H1 (cell line): ENCODE measurements at regions not wholly inside any gene's neighbourhood (a gene's known extent, or its start where the extent isn't known, plus 50 kb on each side); places are given as distances from the start of the nearest gene placed in this dataset.

Source experiments
- CTCF ChIA-PET: fragments of 300-600 bp; sonication (Branson Sonifier 250); formaldehyde crosslinking; loops from one replicate; lab custom pipeline; 2021; ENCODE audit not compliant: partially characterized antibody; lab: Charles Lee
- POLR2A ChIA-PET: fragments of 300-600 bp; sonication (Branson Sonifier 250); formaldehyde crosslinking; loops from one replicate; lab custom pipeline; 2021; ENCODE audit warnings: inconsistent platforms; ENCODE audit not compliant: partially characterized antibody; lab: Charles Lee
- DNase-seq, 2 experiments: peaks; one replicate each; pipeline versions ENCODE4 v3.0.0 to v3.0.0-alpha.2; 2010 to 2022; ENCODE audit warnings: low spot score in 2 of 2, low read depth in 1 of 2, mixed read lengths in 1 of 2
- FAIRE-seq: peaks from 2 replicates; lab custom pipeline; 2011; peaks lifted over from hg19 to GRCh38; lab: Jason Lieb, UNC
- H2AFZ ChIP-seq: 2 replicates; pipeline ENCODE4 v1.8.1; 2012; ENCODE audit warnings: low read length, inconsistent platforms
- H2AK5ac ChIP-seq: 2 replicates; pipeline ENCODE4 v1.6.1; 2013; ENCODE audit warnings: low read depth, low read length
- H2BK120ac ChIP-seq: replicated peaks from 2 replicates; pipeline ENCODE3; 2013; ENCODE audit warnings: low read depth, low read length, inconsistent platforms
- H2BK12ac ChIP-seq: 2 replicates; pipeline ENCODE4 v1.6.1; 2013; ENCODE audit warnings: low read depth, low read length
- H2BK15ac ChIP-seq: 2 replicates; pipeline ENCODE4 v1.6.1; 2013; ENCODE audit warnings: low read length
- H2BK20ac ChIP-seq: 2 replicates; pipeline ENCODE4 v1.6.1; 2013; ENCODE audit warnings: low read length
- H2BK5ac ChIP-seq: 2 replicates; pipeline ENCODE4 v1.6.1; 2013; ENCODE audit warnings: low read depth, low read length
- H3K14ac ChIP-seq: 2 replicates; pipeline ENCODE4 v1.6.1; 2013; ENCODE audit warnings: inconsistent platforms; ENCODE audit not compliant: insufficient read length
- H3K18ac ChIP-seq: 2 replicates; pipeline ENCODE4 v1.6.1; 2013; ENCODE audit warnings: low read length; ENCODE audit errors: extremely low read depth
- H3K23ac ChIP-seq: 2 replicates; pipeline ENCODE4 v1.6.1; 2013; ENCODE audit warnings: inconsistent platforms; ENCODE audit not compliant: insufficient read length
- H3K23me2 ChIP-seq: 2 replicates; pipeline ENCODE4 v1.6.1; 2013; ENCODE audit warnings: low read depth, low read length
- H3K27ac ChIP-seq: 2 replicates; pipeline ENCODE4 v1.6.1; 2011; ENCODE audit warnings: low read depth, low read length, inconsistent platforms
- H3K27me3 ChIP-seq, 4 experiments: replicated peaks in 1 of 4; 1 replicate in 1 of 4; 2 replicates in 3 of 4; pipeline versions ENCODE4 v1.6.1 to v1.8.1; 2011 to 2013; ENCODE audit warnings: low read length in 3 of 4, mild to moderate bottlenecking in 3 of 4, inconsistent platforms in 2 of 4, mixed read lengths in 2 of 4, moderate library complexity in 1 of 4; ENCODE audit not compliant: control insufficient read depth in 3 of 4, insufficient read depth in 3 of 4; ENCODE audit errors: extremely low read depth in 1 of 4
- H3K36me3 ChIP-seq, 4 experiments: 2 replicates each; pipeline versions ENCODE4 v1.6.1 to v1.8.1; 2011 to 2013; ENCODE audit warnings: mild to moderate bottlenecking in 4 of 4, low read length in 3 of 4, moderate library complexity in 2 of 4, control low read depth in 1 of 4, inconsistent platforms in 1 of 4; ENCODE audit not compliant: insufficient read depth in 4 of 4, control insufficient read depth in 2 of 4
- H3K4ac ChIP-seq: replicated peaks from 2 replicates; pipeline ENCODE3; 2013; ENCODE audit warnings: low read length, low read depth, mixed read lengths, inconsistent platforms; ENCODE audit not compliant: insufficient read length
- H3K4me1 ChIP-seq, 4 experiments: replicated peaks in 1 of 4; 1 replicate in 1 of 4; 2 replicates in 3 of 4; pipeline versions ENCODE4 v1.6.1 to v1.8.1; 2011 to 2013; ENCODE audit warnings: low read length in 3 of 4, inconsistent platforms in 2 of 4, mixed read lengths in 1 of 4; ENCODE audit not compliant: insufficient read depth in 4 of 4, control insufficient read depth in 3 of 4
- H3K4me2 ChIP-seq, 2 experiments: 2 replicates each; pipeline versions ENCODE4 v1.6.1 to v1.8.1; 2011 to 2013; ENCODE audit warnings: low read depth in 2 of 2, low read length in 2 of 2, control low read depth in 1 of 2, inconsistent platforms in 1 of 2, mild to moderate bottlenecking in 1 of 2; ENCODE audit not compliant: insufficient read depth in 1 of 2
- H3K4me3 ChIP-seq, 4 experiments: fragments of 200-600, 300-600 bp in 1 of 4; sonication (generic), shearing (Covaris generic), sonication (Bioruptor Twin) in 1 of 4; 2 replicates each; pipeline versions ENCODE4 v1.5.1 to v1.8.1; 2011 to 2016; ENCODE audit warnings: low read length in 4 of 4, low read depth in 3 of 4, control low read depth in 2 of 4, inconsistent platforms in 2 of 4, mild to moderate bottlenecking in 2 of 4, mixed read lengths in 1 of 4, moderate library complexity in 1 of 4; ENCODE audit not compliant: insufficient read depth in 2 of 4; ENCODE audit errors: extremely low read depth in 1 of 4
- H3K56ac ChIP-seq: replicated peaks from 2 replicates; pipeline ENCODE3; 2013; ENCODE audit warnings: low read depth, mild to moderate bottlenecking, mixed read lengths, low read length, inconsistent platforms; ENCODE audit not compliant: insufficient read length
- H3K79me1 ChIP-seq: 2 replicates; pipeline ENCODE4 v1.6.1; 2013; ENCODE audit warnings: low read depth, low read length, control low read depth
- H3K79me2 ChIP-seq, 2 experiments: 2 replicates each; pipeline versions ENCODE4 v1.6.1 to v1.8.1; 2012 to 2013; ENCODE audit warnings: low read length in 2 of 2, mild to moderate bottlenecking in 2 of 2, inconsistent platforms in 1 of 2; ENCODE audit not compliant: insufficient read depth in 2 of 2, control insufficient read depth in 1 of 2
- H3K9ac ChIP-seq, 4 experiments: replicated peaks in 1 of 4; 1 replicate in 1 of 4; 2 replicates in 3 of 4; pipeline versions ENCODE4 v1.6.1 to v1.8.1; 2011 to 2013; ENCODE audit warnings: low read depth in 3 of 4, low read length in 3 of 4, control low read depth in 2 of 4, mild to moderate bottlenecking in 2 of 4, moderate library complexity in 2 of 4, inconsistent platforms in 1 of 4; ENCODE audit errors: extremely low read depth in 1 of 4
- H3K9me3 ChIP-seq, 2 experiments: 2 replicates each; pipeline versions ENCODE4 v1.6.1 to v1.8.1; 2012 to 2013; ENCODE audit warnings: mild to moderate bottlenecking in 2 of 2, moderate library complexity in 2 of 2, control low read depth in 1 of 2, inconsistent platforms in 1 of 2, low read depth in 1 of 2, low read length in 1 of 2, mixed read lengths in 1 of 2; ENCODE audit not compliant: insufficient read depth in 2 of 2
- H4K20me1 ChIP-seq, 2 experiments: replicated peaks in 1 of 2; 2 replicates each; pipeline versions ENCODE3 to v1.8.1; 2011 to 2013; ENCODE audit warnings: inconsistent platforms in 2 of 2, low read length in 2 of 2, mild to moderate bottlenecking in 1 of 2; ENCODE audit not compliant: insufficient read depth in 2 of 2, control insufficient read depth in 1 of 2
- H4K5ac ChIP-seq: 2 replicates; pipeline ENCODE4 v1.6.1; 2013; ENCODE audit warnings: low read length, low read depth, mixed read lengths, inconsistent platforms; ENCODE audit not compliant: insufficient read length
- H4K8ac ChIP-seq: 2 replicates; pipeline ENCODE4 v1.8.0; 2013; ENCODE audit warnings: mild to moderate bottlenecking, moderate library complexity, low read length, inconsistent platforms; ENCODE audit not compliant: insufficient read depth; ENCODE audit errors: extremely low read depth
- H4K91ac ChIP-seq: replicated peaks from 2 replicates; pipeline ENCODE3; 2013; ENCODE audit warnings: low read length, mixed read lengths, inconsistent platforms; ENCODE audit not compliant: insufficient read length
- CHD2 ChIP-seq: IDR thresholded peaks from 2 replicates; pipeline ENCODE4 v1.6.1; 2012; ENCODE audit warnings: low read length, improper control_type of control experiment
- CREB1 ChIP-seq: IDR thresholded peaks from 2 replicates; pipeline ENCODE4 v1.6.1; 2012; ENCODE audit warnings: inconsistent platforms
- HDAC2 ChIP-seq, 2 experiments: fragments of 300-600 bp in 1 of 2; sonication (generic) in 1 of 2; IDR thresholded peaks; 2 replicates each; pipeline ENCODE4 v1.6.1; 2011 to 2012; ENCODE audit warnings: low read depth in 2 of 2, low read length in 2 of 2, mild to moderate bottlenecking in 2 of 2, moderate library complexity in 2 of 2, borderline replicate concordance in 1 of 2, inconsistent platforms in 1 of 2
- MAX ChIP-seq: IDR thresholded peaks from 2 replicates; pipeline ENCODE4 v1.6.1; 2012; ENCODE audit warnings: inconsistent platforms
- SIX5 ChIP-seq: IDR thresholded peaks from 2 replicates; pipeline ENCODE4 v1.6.1; 2011; ENCODE audit warnings: mild to moderate bottlenecking, low read depth, low read length
- WGBS, 2 experiments: shearing (Covaris generic) in 1 of 2; methylation state at CpG; one replicate each; pipeline versions ENCODE4 v1.1.6 to v1.1.7; 2013 to 2015; ENCODE audit warnings: low lambda C conversion rate in 2 of 2, mixed read lengths in 2 of 2, inconsistent platforms in 1 of 2, low coverage in 1 of 2, missing lambda C conversion rate in 1 of 2; ENCODE audit not compliant: insufficient replicate concordance in 2 of 2, insufficient coverage in 1 of 2, insufficient read length in 1 of 2; ENCODE audit errors: extremely low coverage in 1 of 2, missing lambda C conversion rate in 1 of 2; 5-methylcytosine and 5-hydroxymethylcytosine counted together

DNA sequence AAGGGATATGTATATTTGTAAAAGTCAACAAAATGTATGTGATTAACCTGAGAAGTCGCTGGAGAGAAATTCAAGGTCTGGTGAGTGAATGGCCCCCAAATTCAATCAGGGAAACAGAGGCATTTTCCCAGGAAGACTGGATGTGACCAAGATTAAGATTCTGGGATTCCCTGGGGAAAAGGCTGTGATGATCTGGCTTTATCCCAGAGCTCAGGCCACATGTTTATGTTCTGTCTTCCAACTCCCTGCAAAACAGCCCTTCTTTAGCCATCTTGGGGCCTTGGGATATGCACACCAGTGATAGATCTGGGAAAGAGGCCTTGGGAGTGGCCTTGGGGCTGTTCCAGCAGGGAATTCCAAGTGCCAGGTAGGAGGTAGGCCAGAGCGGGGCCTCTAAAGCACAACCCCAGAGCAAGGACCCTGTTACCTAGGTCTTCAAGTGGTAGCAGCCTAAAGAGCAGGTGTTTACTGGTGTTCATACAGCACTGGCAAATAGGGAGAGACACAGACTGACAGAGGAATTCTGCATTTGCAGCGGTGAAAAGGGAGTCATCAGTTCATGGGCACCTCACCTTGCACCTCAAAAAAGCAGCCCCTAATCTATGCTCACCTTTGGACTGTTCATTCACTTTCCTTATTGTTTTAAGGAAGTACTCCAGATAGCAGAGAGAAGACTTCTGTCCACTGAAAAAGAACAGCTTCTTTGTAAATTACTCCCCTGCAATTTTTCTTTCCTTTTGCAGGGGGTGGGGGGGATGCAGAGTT is 312.4 kb downstream of the BUD13 start:
- POLR2A ChIA-PET = interaction anchor here (0.8 kb wide), 1 partner anchor 16 kb away, joined by 3 read pairs; no protein-coding TSS in a partner anchor
- Histone ChIP-seq H4K8ac (no peak overlapping the region), H3K18ac (no peak overlapping the region), H2BK12ac (no peak overlapping the region), H3K79me1 (no peaks in the 10 kb centered on the region), H2AFZ (no peak overlapping the region), H2AK5ac (no peak overlapping the region), H3K9me3 (peaks cover 0 to 4% of the 10 kb centered on the region in 2 experiments; a peak in 1 of 4 replicates), H3K27me3 (no peaks in the 10 kb centered on the region), H2BK5ac (no peak overlapping the region), H3K23me2 (no peaks in the 10 kb centered on the region), H3K23ac (no peak overlapping the region), H3K27ac (no peak overlapping the region), H3K79me2 (no peaks in the 10 kb centered on the region), H3K4me3 (no peak overlapping the region), H3K14ac (no peak overlapping the region), H4K91ac (no peak overlapping the region), H4K20me1 (no peaks in the 10 kb centered on the region), H3K4ac (no peak overlapping the region), H3K36me3 (no peaks in the 10 kb centered on the region), H3K56ac (no peak overlapping the region), H3K4me2 (no peak overlapping the region)
- WGBS, 2 experiments = 87% methylated on average over 3 of the region's 3 CpGs; no CpG with 5 or more reads in 1 of the 2 experiments
- DNase-seq (no peak), FAIRE-seq (no peak)
- TF ChIP-seq CREB1 (no peak), SIX5 (no peak), HDAC2 (IDR thresholded peaks at IDR 0.05; ENCODE audit: borderline replicate concordance in 1 of 2, low read depth in 2 of 2, low read length in 2 of 2) (no peak), MAX (no peak), CHD2 (no peak)
- TF ChIP-seq, all 59 proteins: peak for 0
- Histone ChIP-seq H2BK20ac (no peak overlapping the region), H3K9ac (no peak overlapping the region), H2BK15ac (no peak overlapping the region; the same call in 1 of the 2 replicates), H3K4me1 (peaks cover 0 to 12% (median 4%) of the 10 kb centered on the region in 4 experiments; a peak in 2 of 7 replicates), H4K5ac (no peak overlapping the region), H2BK120ac (no peak overlapping the region)
- CTCF ChIA-PET = interaction anchor here (1.4 to 4.7 kb wide), 3 partner anchors 39 to 231 kb away, joined by 4 to 23 read pairs (median 6); no protein-coding TSS in a partner anchor
